SK-N-SH (cell line): ENCODE measurements at regions not wholly inside any gene's neighbourhood (a gene's known extent, or its start where the extent isn't known, plus 50 kb on each side); places are given as distances from the start of the nearest gene placed in this dataset.

Experiments used
- FOSL2 ChIP-seq: IDR thresholded peaks from 2 replicates; pipeline ENCODE4 v1.4.0; 2012; ENCODE audit warnings: low read depth, mild to moderate bottlenecking, moderate library complexity, borderline replicate concordance
- MXI1 ChIP-seq: IDR thresholded peaks from 2 replicates; pipeline ENCODE4 v1.6.1; 2012; ENCODE audit warnings: mild to moderate bottlenecking, low read depth, low read length, improper control_type of control experiment
- NFIC ChIP-seq: IDR thresholded peaks from 2 replicates; pipeline ENCODE4 v1.4.0; 2012; ENCODE audit warnings: borderline replicate concordance
- RXRA ChIP-seq: IDR thresholded peaks from 2 replicates; pipeline ENCODE4 v1.4.0; 2012; ENCODE audit warnings: low read depth, mild to moderate bottlenecking, borderline replicate concordance
- SIN3A ChIP-seq: IDR thresholded peaks from 2 replicates; pipeline ENCODE4 v1.6.1; 2012; ENCODE audit warnings: low read depth, mild to moderate bottlenecking, low read length, moderate library complexity, borderline replicate concordance
- SMC3 ChIP-seq: IDR thresholded peaks from 2 replicates; pipeline ENCODE4 v1.6.1; 2012; ENCODE audit warnings: low read depth, low read length, improper control_type of control experiment
- YY1 ChIP-seq: IDR thresholded peaks from 2 replicates; pipeline ENCODE4 v1.4.0; 2012; ENCODE audit warnings: low read depth, mild to moderate bottlenecking
- TF ChIP-seq, protein P1 (sequence below): IDR thresholded peaks from 2 replicates; pipeline ENCODE4 v1.4.0; 2012; ENCODE audit warnings: low read depth, borderline replicate concordance
- TF ChIP-seq, protein P2 (sequence below): fragments of 200-600 bp; sonication (generic); IDR thresholded peaks from 2 replicates; pipeline ENCODE4 v1.6.1; 2017; ENCODE audit warnings: antibody characterized with exemption, mild to moderate bottlenecking, moderate library complexity
- TF ChIP-seq, protein P3 (sequence below): IDR thresholded peaks from 2 replicates; pipeline ENCODE4 v1.4.0; 2012; ENCODE audit warnings: low read depth

DNA sequence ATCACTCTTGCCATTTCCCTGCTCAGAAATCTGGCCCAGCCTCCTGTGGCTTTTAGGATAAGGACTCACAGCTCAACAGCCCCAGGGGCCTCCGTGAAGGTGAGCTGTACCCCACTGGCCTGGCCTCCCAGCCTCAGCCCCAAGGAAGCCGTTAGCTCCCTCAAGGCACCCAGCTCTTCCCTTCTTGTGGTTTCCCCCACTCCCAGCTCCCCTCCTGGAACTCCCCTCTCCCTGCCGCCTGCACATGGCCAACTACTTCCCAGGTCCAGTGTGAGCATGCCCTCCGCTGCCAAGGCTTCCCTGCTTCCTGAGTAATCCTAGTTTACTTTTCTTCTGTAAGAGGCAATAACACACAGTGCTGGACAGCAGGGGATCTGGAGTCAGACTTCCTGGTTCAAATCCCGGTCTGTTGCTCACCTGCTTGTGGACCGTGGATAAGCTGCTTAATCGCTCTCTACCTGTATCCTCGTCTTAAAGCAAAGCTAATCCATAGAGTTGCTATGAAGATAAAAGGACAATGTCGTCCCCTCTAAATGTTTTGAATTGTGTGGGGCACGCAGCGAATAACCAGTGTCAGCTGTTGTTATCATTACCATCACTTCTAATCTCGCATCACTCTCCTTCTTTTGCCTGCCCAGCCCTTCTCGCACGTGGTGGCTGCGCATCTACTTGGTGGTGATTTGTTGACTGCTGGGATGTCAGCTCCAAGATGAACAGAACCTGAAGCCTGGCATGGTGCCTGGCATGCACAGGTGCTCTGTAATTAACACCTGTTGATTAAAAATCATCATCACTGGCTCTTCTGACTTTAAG lies 86.6 kb downstream of the C5orf15 start:
- TF ChIP-seq RXRA (no peak), NFIC (no peak), SMC3 (no peak), SIN3A (no peak), MXI1 (no peak), YY1 (no peak), FOSL2 (no peak)
- TF ChIP-seq, protein P1, sequence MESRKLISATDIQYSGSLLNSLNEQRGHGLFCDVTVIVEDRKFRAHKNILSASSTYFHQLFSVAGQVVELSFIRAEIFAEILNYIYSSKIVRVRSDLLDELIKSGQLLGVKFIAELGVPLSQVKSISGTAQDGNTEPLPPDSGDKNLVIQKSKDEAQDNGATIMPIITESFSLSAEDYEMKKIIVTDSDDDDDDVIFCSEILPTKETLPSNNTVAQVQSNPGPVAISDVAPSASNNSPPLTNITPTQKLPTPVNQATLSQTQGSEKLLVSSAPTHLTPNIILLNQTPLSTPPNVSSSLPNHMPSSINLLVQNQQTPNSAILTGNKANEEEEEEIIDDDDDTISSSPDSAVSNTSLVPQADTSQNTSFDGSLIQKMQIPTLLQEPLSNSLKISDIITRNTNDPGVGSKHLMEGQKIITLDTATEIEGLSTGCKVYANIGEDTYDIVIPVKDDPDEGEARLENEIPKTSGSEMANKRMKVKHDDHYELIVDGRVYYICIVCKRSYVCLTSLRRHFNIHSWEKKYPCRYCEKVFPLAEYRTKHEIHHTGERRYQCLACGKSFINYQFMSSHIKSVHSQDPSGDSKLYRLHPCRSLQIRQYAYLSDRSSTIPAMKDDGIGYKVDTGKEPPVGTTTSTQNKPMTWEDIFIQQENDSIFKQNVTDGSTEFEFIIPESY, result no peak
- TF ChIP-seq, protein P2, sequence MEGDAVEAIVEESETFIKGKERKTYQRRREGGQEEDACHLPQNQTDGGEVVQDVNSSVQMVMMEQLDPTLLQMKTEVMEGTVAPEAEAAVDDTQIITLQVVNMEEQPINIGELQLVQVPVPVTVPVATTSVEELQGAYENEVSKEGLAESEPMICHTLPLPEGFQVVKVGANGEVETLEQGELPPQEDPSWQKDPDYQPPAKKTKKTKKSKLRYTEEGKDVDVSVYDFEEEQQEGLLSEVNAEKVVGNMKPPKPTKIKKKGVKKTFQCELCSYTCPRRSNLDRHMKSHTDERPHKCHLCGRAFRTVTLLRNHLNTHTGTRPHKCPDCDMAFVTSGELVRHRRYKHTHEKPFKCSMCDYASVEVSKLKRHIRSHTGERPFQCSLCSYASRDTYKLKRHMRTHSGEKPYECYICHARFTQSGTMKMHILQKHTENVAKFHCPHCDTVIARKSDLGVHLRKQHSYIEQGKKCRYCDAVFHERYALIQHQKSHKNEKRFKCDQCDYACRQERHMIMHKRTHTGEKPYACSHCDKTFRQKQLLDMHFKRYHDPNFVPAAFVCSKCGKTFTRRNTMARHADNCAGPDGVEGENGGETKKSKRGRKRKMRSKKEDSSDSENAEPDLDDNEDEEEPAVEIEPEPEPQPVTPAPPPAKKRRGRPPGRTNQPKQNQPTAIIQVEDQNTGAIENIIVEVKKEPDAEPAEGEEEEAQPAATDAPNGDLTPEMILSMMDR, result no peak
- TF ChIP-seq, protein P3, sequence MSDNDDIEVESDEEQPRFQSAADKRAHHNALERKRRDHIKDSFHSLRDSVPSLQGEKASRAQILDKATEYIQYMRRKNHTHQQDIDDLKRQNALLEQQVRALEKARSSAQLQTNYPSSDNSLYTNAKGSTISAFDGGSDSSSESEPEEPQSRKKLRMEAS, result no peak
